Kidney epithelial cell (primary cell): ENCODE measurements at regions not wholly inside any gene's neighbourhood (a gene's known extent, or its start where the extent isn't known, plus 50 kb on each side); places are given as distances from the start of the nearest gene placed in this dataset.
"Not testable (repeated sequence)": the region's sequence is repeated elsewhere in the genome, so short reads cannot be mapped to it uniquely, and the experiment has no call there.

Source experiments
- DNase-seq: peaks from one replicate; pipeline ENCODE4 v3.0.0-alpha.2; 2010; ENCODE audit warnings: low read depth
- H3K27me3 ChIP-seq: 2 replicates; pipeline ENCODE4 v1.6.0; 2011; ENCODE audit warnings: low read length; ENCODE audit not compliant: control insufficient read depth, insufficient read depth
- H3K36me3 ChIP-seq: 2 replicates; pipeline ENCODE4 v1.5.1; 2011; ENCODE audit warnings: low read length; ENCODE audit not compliant: control insufficient read depth, insufficient read depth
- H3K4me3 ChIP-seq: 2 replicates; pipeline ENCODE4 v1.5.1; 2011; ENCODE audit warnings: low read depth, mild to moderate bottlenecking, control low read depth, low read length
- CTCF ChIP-seq: IDR thresholded peaks from 2 replicates; pipeline ENCODE4 v1.5.1; 2011; ENCODE audit warnings: mild to moderate bottlenecking, moderate library complexity, low read length, control low read depth, inconsistent platforms; ENCODE audit not compliant: insufficient read depth, poor library complexity, severe bottlenecking

GRCh38 chr13:110001670-110002275 lies 215.4 kb upstream of the IRS2 start:
- H3K4me3 ChIP-seq, result no peak overlapping the region
- TF ChIP-seq CTCF, result no peak
- DNase-seq, result no peak
- no peaks in the 10 kb centered on the region for H3K36me3 ChIP-seq
- no peaks in the 10 kb centered on the region for H3K27me3 ChIP-seq

- H3K36me3 ChIP-seq, result no peaks in the 10 kb centered on the region
- no peaks in the 10 kb centered on the region for H3K27me3 ChIP-seq
- no peak for DNase-seq
- TF ChIP-seq CTCF, result no peak
- no peak overlapping the region for H3K4me3 ChIP-seq
Measured at GRCh38 chr13:110000534-110001345, 214.4 kb upstream of the IRS2 start.

- Histone ChIP-seq H3K4me3 (no peak overlapping the region), H3K36me3 (no peaks in the 10 kb centered on the region), H3K27me3 (no peaks in the 10 kb centered on the region)
- TF ChIP-seq CTCF, result no peak
- DNase-seq, result no peak
Measured at GRCh38 chr13:109999659-110000533, 213.5 kb upstream of the IRS2 start.

- TF ChIP-seq CTCF, result no peak
- peak; percentile 95 for DNase-seq
Measured at GRCh38 chr13:109998684-109999533, 212.5 kb upstream of the IRS2 start.

GRCh38 chr13:109998037-109998436 lies 211.7 kb upstream of the IRS2 start:
- DNase-seq, result no peak
- H3K27me3 ChIP-seq, result no peaks in the 10 kb centered on the region
- no peak for TF ChIP-seq CTCF
- no peaks in the 10 kb centered on the region for H3K36me3 ChIP-seq
- no peak overlapping the region for H3K4me3 ChIP-seq

More at GRCh38 chr13:109998684-109999533, 212.5 kb upstream of the IRS2 start:
- Histone ChIP-seq H3K36me3 (no peaks in the 10 kb centered on the region), H3K4me3 (no peak overlapping the region), H3K27me3 (no peaks in the 10 kb centered on the region)

GRCh38 chr13:109997056-109997595 lies 210.7 kb upstream of the IRS2 start:
- H3K27me3 ChIP-seq, H3K36me3 ChIP-seq, DNase-seq, H3K4me3 ChIP-seq: not testable (repeated sequence)
